WERI-Rb-1 (cell line): ENCODE measurements at regions not wholly inside any gene's neighbourhood (a gene's known extent, or its start where the extent isn't known, plus 50 kb on each side); places are given as distances from the start of the nearest gene placed in this dataset.

Source experiments
- DNase-seq: peaks from one replicate; pipeline ENCODE4 v3.0.0-alpha.2; 2020
- H3K27ac ChIP-seq: fragments of 250-450 bp; sonication (Bioruptor Pico); 2 replicates; pipeline ENCODE4 v1.5.1; 2020; ENCODE audit warnings: mild to moderate bottlenecking, moderate library complexity
- H3K27me3 ChIP-seq: fragments of 250-450 bp; sonication (Bioruptor Pico); 2 replicates; pipeline ENCODE4 v1.5.1; 2021; ENCODE audit warnings: mild to moderate bottlenecking, low read depth, moderate library complexity; ENCODE audit not compliant: insufficient read depth, severe bottlenecking
- H3K36me3 ChIP-seq: fragments of 250-450 bp; sonication (Bioruptor Pico); 2 replicates; pipeline ENCODE4 v1.5.1; 2020; ENCODE audit warnings: mild to moderate bottlenecking, moderate library complexity
- H3K4me3 ChIP-seq: 2 replicates; pipeline ENCODE4 v1.5.1; 2011; ENCODE audit warnings: low read depth, mild to moderate bottlenecking, control low read depth, low read length
- H3K9me3 ChIP-seq: fragments of 250-450 bp; sonication (Bioruptor Pico); 2 replicates; pipeline ENCODE4 v1.5.1; 2021; ENCODE audit warnings: mild to moderate bottlenecking, moderate library complexity; ENCODE audit not compliant: severe bottlenecking
- TF ChIP-seq, protein P1 (sequence below): IDR thresholded peaks from 2 replicates; pipeline ENCODE4 v1.5.1; 2011; ENCODE audit warnings: low read depth, mild to moderate bottlenecking, control low read depth, inconsistent platforms, low read length

DNA sequence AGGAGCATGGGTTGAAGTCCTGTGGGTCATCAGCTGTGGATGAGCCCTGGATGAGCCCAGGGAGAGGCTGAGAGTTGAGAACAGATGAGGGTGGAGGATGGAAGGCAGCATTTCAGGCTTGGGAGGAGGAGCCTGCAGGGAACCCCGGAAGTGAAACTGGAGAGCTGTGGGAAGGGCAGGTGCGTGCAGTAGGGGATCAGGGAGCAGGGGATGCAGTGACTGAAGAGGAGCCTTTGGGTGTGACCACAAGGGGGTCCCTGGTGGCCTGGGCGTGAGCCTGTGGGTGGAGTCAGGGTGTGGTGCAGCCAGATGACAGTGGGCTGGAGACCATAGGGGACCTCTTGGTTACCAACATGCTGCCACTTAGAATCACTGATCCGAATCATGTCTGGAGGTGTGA, 115.5 kb downstream of the PAPOLA start:
- Histone ChIP-seq H3K27me3 (no peaks in the 10 kb centered on the region), H3K9me3 (no peaks in the 10 kb centered on the region), H3K27ac (no peak overlapping the region), H3K4me3 (no peak overlapping the region), H3K36me3 (no peaks in the 10 kb centered on the region)
- TF ChIP-seq, protein P1, sequence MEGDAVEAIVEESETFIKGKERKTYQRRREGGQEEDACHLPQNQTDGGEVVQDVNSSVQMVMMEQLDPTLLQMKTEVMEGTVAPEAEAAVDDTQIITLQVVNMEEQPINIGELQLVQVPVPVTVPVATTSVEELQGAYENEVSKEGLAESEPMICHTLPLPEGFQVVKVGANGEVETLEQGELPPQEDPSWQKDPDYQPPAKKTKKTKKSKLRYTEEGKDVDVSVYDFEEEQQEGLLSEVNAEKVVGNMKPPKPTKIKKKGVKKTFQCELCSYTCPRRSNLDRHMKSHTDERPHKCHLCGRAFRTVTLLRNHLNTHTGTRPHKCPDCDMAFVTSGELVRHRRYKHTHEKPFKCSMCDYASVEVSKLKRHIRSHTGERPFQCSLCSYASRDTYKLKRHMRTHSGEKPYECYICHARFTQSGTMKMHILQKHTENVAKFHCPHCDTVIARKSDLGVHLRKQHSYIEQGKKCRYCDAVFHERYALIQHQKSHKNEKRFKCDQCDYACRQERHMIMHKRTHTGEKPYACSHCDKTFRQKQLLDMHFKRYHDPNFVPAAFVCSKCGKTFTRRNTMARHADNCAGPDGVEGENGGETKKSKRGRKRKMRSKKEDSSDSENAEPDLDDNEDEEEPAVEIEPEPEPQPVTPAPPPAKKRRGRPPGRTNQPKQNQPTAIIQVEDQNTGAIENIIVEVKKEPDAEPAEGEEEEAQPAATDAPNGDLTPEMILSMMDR, result no peak
- no peak for DNase-seq

DNA sequence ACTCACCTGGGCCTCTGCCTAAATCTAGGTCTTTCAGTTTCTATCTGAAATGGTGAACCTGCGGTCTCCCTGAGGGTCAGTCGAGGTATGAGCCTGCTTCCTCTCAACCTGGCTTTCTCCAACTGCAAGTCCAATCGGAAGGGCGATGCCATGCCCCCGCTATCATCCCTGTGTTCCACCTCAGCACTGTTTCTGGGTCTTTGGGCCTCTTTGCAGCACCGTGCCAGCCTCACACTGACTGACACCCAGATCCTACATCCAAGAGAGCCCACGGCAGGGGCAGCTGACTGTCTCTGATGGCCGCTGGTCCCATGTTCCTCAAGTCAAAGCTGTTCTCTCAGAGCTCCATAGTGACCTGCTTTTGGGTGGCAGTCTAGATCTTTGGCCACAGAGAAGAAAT, 120.7 kb downstream of the PAPOLA start:
- H3K27ac ChIP-seq, result no peak overlapping the region
- no peaks in the 10 kb centered on the region for H3K36me3 ChIP-seq
- H3K9me3 ChIP-seq, result no peaks in the 10 kb centered on the region
- DNase-seq, result no peak
- no peaks in the 10 kb centered on the region for H3K27me3 ChIP-seq
- H3K4me3 ChIP-seq, result no peak overlapping the region
- TF ChIP-seq, protein P1, result no peak

DNA sequence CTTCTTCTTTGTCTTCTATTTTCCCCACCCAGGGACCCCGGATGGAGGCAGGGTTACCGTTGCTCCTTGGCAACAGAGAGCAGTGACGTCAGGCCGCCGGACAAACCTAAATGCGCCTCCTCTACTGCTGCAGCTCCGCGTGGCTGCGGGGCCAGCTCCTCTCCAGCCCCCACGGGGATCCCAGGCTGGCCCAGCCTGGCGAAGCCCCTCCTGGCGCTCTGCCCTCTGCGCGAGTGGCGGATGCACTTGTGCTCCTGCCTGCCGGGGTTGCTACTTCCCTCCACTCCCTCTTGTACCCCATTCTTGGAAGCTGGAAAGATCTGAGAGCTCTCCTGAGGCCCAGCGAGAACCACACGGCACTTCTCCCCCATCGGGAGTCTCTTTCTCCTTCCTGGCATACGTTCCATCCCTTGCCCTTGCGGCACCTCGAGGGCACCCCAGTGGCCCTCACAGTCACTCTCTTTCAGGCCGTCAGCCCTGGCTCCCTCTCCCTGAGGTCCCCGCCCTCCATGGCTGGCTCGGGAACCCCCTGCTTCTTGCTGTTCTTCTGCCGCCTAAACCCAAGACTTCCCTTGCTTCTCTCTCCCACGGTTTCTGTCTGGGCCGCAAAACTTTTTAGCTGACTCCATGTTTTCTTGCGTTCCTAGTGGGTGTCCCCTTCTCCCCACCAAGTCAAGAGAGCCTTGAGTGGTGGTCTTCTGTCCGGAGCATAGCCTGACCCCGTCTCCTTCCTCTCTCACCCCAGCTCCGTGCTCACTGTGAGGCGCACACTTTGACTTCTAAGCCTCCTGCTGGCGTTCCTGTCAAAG, 121.7 kb downstream of the PAPOLA start:
- no peaks in the 10 kb centered on the region for H3K27me3 ChIP-seq
- no peak overlapping the region for H3K4me3 ChIP-seq
- peak overlapping the region; percentile 49 for H3K27ac ChIP-seq
- TF ChIP-seq, protein P1, result no peak
- H3K9me3 ChIP-seq, result no peaks in the 10 kb centered on the region
- H3K36me3 ChIP-seq, result no peaks in the 10 kb centered on the region
- no peak for DNase-seq

DNA sequence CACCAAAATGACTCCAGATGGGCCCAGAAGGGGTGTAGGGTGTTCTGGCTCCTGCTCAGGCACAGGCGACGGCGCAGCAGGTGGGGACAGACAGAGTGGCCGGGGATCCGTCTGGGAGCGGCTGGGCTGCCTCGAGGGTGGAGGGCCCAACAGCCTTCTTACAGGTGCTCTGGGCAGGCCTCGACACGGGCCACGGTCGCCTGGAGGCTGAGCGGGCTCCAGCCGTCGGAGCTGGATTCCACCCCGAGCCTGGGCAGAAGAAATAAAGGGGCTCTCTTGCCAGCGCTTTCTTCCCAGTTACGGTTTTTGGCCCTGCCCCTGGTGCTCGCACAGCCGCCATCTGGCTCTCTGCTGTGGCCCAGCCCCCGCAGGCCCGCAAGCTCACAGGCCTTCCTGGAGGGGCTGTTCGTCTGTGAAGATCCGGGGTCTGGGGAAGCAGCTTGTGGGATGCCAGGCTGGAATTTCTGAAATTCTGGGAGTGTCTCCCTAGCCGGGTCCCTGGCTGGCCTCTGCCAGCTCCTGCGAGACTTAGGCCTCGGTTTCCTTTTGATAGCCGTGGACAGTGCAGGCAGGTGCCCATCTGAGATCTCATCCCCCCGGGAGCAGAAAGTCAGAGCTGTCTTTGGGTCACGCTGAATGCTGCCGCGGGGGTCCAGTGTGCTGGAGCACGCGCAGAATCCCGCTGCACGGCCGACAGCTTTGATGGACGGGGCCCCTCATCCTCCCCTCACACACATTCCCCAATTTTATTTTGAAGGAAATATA, 122.7 kb downstream of the PAPOLA start:
- Histone ChIP-seq H3K9me3 (no peaks in the 10 kb centered on the region), H3K27me3 (no peaks in the 10 kb centered on the region), H3K36me3 (no peaks in the 10 kb centered on the region)

DNA sequence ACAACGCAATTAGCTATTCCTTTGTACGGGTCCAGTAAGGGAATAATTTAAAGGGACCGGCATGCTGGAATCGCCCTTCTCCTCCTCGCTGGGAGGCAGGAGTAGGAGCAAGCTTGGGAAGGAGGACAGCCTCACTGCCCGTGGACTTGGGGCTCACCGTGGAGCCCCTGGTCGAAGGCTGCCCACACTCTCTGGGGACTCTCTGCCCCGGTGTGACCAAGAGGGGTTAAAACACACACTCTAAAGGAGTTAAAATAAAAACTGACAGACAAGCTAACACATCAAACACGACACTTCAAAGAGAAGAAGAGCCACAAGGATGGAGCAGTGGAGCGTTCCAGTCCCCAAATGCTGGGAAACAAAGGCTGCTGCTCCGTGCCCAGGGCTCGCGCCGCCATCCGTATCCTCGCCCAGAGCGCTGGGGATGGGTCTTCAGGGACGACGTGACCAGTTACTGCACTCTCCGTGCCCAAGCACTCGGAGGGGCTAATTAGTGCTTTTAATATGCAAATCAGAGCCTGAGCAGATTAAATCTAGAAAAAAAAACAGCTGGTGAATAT, 123.3 kb downstream of the PAPOLA start:
- no peaks in the 10 kb centered on the region for H3K9me3 ChIP-seq
- peak overlapping the region; percentile 49; the same call in 1 of the 2 replicates for H3K27ac ChIP-seq
- DNase-seq, result no peak
- no peaks in the 10 kb centered on the region for H3K36me3 ChIP-seq
- no peaks in the 10 kb centered on the region for H3K27me3 ChIP-seq
- TF ChIP-seq, protein P1, result no peak
- no peak overlapping the region for H3K4me3 ChIP-seq

More for the DNA sequence above, 122.7 kb downstream of the PAPOLA start:
- peak; percentile 41 for DNase-seq
- H3K4me3 ChIP-seq, result no peak overlapping the region
- H3K27ac ChIP-seq, result peak overlapping the region; percentile 49
- TF ChIP-seq, protein P1, result no peak
